ENCODE measurements at regions not wholly inside any gene's neighbourhood (a gene's known extent, or its start where the extent isn't known, plus 50 kb on each side); places are given as distances from the start of the nearest gene placed in this dataset.
"Not testable (repeated sequence)": the region's sequence is repeated elsewhere in the genome, so short reads cannot be mapped to it uniquely, and the experiment has no call there.

DNA sequence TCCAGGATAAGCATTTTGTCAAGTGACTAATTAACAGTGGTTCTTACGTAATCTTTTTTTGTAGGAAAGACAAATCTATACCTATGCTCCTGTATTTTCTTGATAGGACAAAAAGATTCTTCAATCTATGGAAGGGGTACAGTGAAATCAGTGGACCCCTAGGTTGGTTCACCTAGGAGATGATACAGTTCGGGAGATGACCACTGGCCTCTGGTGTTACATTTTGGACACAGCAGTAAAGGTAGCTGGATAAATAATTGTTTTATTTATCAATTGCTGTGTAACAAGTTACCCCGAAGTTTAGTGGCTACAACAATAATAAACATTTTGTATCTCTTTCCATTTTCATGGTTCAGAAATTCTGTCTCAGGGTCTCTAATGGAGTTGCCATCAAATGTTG lies 288.2 kb upstream of the MAGI2 start:
- no peak overlapping the region for H3K27ac ChIP-seq
- no peaks in the 10 kb centered on the region for H3K36me3 ChIP-seq
- no peak for DNase-seq
- ATAC-seq = peak; percentile 36 to 53 (median 46)
- H3K27me3 ChIP-seq = no peaks in the 10 kb centered on the region
- intact Hi-C loops (cut with DNase I) = no loop called here
- no peaks in the 10 kb centered on the region for H3K9me3 ChIP-seq
- no peak overlapping the region for H3K4me3 ChIP-seq
- TF ChIP-seq CTCF (IDR thresholded peaks at IDR 0.05) (peak; percentile 38 to 42 (median 39)), POLR2A (IDR thresholded peaks at IDR 0.05) (no peak)
- H3K4me1 ChIP-seq = no peaks in the 10 kb centered on the region
- WGBS (ENCODE audit: insufficient coverage, low coverage, low lambda C conversion rate, missing lambda C conversion rate) = 20% methylated on average over 3 of the region's 3 CpGs

GRCh38 chr7:79740076-79740475 lies 286.6 kb upstream of the MAGI2 start:
- intact Hi-C loops (cut with DNase I) = no loop called here
- Histone ChIP-seq H3K4me1 (no peaks in the 10 kb centered on the region), H3K27me3 (no peaks in the 10 kb centered on the region), H3K27ac (no peak overlapping the region), H3K9me3 (no peaks in the 10 kb centered on the region), H3K4me3 (no peak overlapping the region), H3K36me3 (no peaks in the 10 kb centered on the region)
- DNase-seq (no peak), ATAC-seq (no peak)
- WGBS (ENCODE audit: insufficient coverage, low coverage, low lambda C conversion rate, missing lambda C conversion rate) = 94% methylated on average over 20 of the region's 22 CpGs
- TF ChIP-seq CTCF (IDR thresholded peaks at IDR 0.05) (no peak), POLR2A (IDR thresholded peaks at IDR 0.05) (no peak)

DNA sequence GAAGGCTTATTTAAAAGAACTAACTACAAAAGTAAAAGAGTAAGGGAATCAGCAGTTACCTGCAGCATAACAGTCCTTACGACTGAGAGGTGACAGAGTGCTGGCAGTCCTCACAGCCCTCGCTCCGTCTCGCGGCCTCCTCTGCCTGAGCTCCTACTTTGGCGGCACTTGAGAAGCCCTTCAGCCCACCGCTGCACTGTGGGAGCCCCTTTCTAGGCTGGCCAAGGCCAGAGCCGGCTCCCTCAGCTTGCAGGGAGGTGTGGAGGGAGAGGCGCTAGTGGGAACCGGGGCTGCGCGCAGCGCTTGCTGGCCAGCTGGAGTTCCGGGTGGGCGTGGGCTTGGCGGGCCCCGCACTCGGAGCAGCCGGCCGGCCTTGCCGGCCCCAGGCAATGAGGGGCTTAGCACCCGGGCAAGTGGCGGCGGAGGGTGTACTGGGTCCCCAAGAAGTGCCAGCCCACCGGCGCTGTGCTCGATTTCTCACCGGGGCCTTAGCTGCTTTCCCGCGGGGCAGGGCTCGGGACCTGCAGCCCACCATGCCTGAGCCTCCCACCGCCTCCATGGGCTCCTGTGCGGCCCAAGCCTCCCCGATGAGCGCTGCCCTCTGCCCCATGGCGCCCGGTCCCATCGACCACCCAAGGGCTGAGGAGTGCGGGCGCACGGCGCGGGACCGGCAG lies 285.7 kb upstream of the MAGI2 start:
- ATAC-seq; DNase-seq; H3K9me3 ChIP-seq; H3K4me1 ChIP-seq; H3K4me3 ChIP-seq; H3K36me3 ChIP-seq; intact Hi-C loops (cut with DNase I); H3K27me3 ChIP-seq; H3K27ac ChIP-seq: not testable (repeated sequence)
- WGBS (ENCODE audit: insufficient coverage, low coverage, low lambda C conversion rate, missing lambda C conversion rate) = 92% methylated on average over 7 of the region's 44 CpGs

DNA sequence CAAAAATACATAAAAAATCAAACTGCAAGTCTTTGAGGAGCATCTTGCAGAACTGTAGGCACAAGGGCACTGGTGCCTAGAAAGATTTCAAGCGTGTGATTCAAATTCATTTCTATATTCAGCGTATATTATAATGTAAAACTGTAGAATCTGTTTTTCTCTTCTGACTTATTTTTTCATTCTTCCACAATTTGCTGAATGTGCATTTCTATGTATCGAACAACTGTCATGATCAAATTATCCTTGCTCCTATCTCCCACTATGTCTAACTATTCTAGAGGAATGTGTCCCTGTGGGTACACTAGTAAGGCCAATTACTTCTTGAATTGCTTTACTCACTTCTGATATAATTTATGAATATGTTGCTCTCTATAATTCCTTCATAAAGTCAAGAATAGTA lies 283.0 kb upstream of the MAGI2 start:
- ATAC-seq (no peak), DNase-seq (no peak)
- H3K4me1 ChIP-seq = no peaks in the 10 kb centered on the region
- intact Hi-C loops (cut with DNase I) = no loop called here
- H3K36me3 ChIP-seq = no peaks in the 10 kb centered on the region
- 69% methylated on average over 3 of the region's 3 CpGs for WGBS (ENCODE audit: insufficient coverage, low coverage, low lambda C conversion rate, missing lambda C conversion rate)
- no peak overlapping the region for H3K4me3 ChIP-seq
- no peaks in the 10 kb centered on the region for H3K27me3 ChIP-seq
- H3K27ac ChIP-seq = no peak overlapping the region
- no peak for TF ChIP-seq POLR2A (IDR thresholded peaks at IDR 0.05)
- peaks cover 0 to 11% (median 0%) of the 10 kb centered on the region in 4 donors for H3K9me3 ChIP-seq

DNA sequence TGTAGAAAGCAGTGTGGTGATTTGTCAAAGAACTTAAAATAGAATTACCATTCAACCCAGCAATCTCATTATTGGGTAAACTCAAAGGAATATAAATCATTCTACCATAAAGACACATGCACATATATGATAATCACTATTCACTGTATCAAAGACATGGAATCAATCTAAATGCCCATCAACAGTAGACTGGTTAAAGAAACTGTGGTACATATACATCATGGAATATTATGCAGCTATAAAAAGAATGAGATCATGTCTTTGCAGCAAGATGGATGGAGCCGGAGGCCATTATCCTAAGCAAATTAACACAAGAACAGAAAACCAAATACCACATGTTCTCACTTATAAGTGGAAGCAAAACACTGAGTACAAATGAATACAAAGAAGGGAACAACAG lies 281.5 kb upstream of the MAGI2 start:
- no peak for DNase-seq
- no peaks in the 10 kb centered on the region for H3K36me3 ChIP-seq
- TF ChIP-seq POLR2A (IDR thresholded peaks at IDR 0.05) = no peak
- no peak for TF ChIP-seq CTCF (IDR thresholded peaks at IDR 0.05)
- H3K9me3 ChIP-seq = peaks cover 0 to 11% (median 0%) of the 10 kb centered on the region in 4 donors
- no peak overlapping the region for H3K4me3 ChIP-seq
- ATAC-seq = no peak
- intact Hi-C loops (cut with DNase I) = no loop called here
- no peak overlapping the region for H3K27ac ChIP-seq
- H3K4me1 ChIP-seq = no peaks in the 10 kb centered on the region
- 78% methylated on average over 1 of the region's 1 CpG for WGBS (ENCODE audit: insufficient coverage, low coverage, low lambda C conversion rate, missing lambda C conversion rate)
- H3K27me3 ChIP-seq = no peaks in the 10 kb centered on the region

DNA sequence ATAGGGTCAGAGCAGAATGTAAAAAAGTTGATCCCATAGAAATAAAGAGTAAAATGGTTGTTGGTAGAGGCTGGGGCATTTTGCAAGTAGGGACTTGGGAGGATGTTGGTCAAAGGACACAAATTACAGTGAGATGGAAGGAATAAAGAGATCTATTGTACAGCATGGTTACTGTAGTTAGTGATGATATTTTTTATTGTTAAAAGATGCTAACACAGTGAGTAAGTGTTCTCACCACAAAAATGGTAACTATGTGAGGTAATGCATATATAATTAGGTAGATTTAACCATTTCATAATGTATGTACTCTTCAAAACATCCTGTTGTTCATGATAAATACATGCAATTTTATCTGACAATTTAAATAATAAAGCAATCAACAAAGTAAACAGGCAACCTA lies 280.7 kb upstream of the MAGI2 start:
- Histone ChIP-seq H3K4me3 (no peak overlapping the region), H3K9me3 (peaks cover 0 to 11% (median 0%) of the 10 kb centered on the region in 4 donors), H3K4me1 (no peaks in the 10 kb centered on the region), H3K27ac (no peak overlapping the region), H3K27me3 (no peaks in the 10 kb centered on the region), H3K36me3 (no peaks in the 10 kb centered on the region)
- intact Hi-C loops (cut with DNase I) = no loop called here
- ATAC-seq (no peak), DNase-seq (no peak)
- TF ChIP-seq CTCF (IDR thresholded peaks at IDR 0.05) (no peak), POLR2A (IDR thresholded peaks at IDR 0.05) (no peak)

All from right lobe of liver (tissue), 6 donors.